ENCODE measurements at regions not wholly inside any gene's neighbourhood (a gene's known extent, or its start where the extent isn't known, plus 50 kb on each side); places are given as distances from the start of the nearest gene placed in this dataset.

GRCh38 chr5:20654746-20655145, 666.7 kb upstream of the CDH18 start:
- H3K27me3 ChIP-seq (ENCODE audit: control insufficient read depth, insufficient read depth, low read length): no peaks in the 10 kb centered on the region
- TF ChIP-seq CTCF (IDR thresholded peaks at IDR 0.05; ENCODE audit: insufficient read depth, low read length, poor library complexity, severe bottlenecking): no peak
- H3K4me3 ChIP-seq (ENCODE audit: low read depth, low read length): no peak overlapping the region
- H3K36me3 ChIP-seq (ENCODE audit: control insufficient read depth, insufficient read depth, low read length): no peaks in the 10 kb centered on the region
- DNase-seq (ENCODE audit: low read depth): no peak

- Histone ChIP-seq H3K36me3 (ENCODE audit: control insufficient read depth, insufficient read depth, low read length) (no peaks in the 10 kb centered on the region), H3K4me3 (ENCODE audit: low read depth, low read length) (no peak overlapping the region), H3K27me3 (ENCODE audit: control insufficient read depth, insufficient read depth, low read length) (no peaks in the 10 kb centered on the region)
- no peak for TF ChIP-seq CTCF (IDR thresholded peaks at IDR 0.05; ENCODE audit: insufficient read depth, low read length, poor library complexity, severe bottlenecking)
- no peak for DNase-seq (ENCODE audit: low read depth)
These were observed 666.0 kb upstream of the CDH18 start for GRCh38 chr5:20654033-20654432.

DNA sequence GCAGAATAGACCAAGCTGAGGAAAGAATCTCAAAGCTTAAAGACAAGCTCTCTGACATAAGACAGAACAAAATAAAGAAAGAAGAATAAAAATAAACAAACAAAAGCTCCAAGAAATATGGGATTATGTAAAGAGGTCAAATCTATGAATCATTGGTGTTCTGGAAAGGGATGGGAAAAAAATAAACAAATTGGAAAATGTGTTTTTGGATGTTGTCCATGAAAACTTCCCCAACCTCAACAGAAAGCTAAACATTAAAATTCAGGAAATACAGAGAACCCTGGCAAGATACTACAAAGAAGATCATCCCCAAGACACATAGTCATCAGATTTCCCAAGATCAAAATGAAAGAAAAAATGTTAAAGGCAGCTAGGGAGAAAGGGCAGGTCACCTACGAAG, 662.0 kb upstream of the CDH18 start:
- DNase-seq (ENCODE audit: low read depth): no peak
- Histone ChIP-seq H3K27me3 (ENCODE audit: control insufficient read depth, insufficient read depth, low read length) (no peaks in the 10 kb centered on the region), H3K4me3 (ENCODE audit: low read depth, low read length) (no peak overlapping the region), H3K36me3 (ENCODE audit: control insufficient read depth, insufficient read depth, low read length) (no peaks in the 10 kb centered on the region)
- no peak for TF ChIP-seq CTCF (IDR thresholded peaks at IDR 0.05; ENCODE audit: insufficient read depth, low read length, poor library complexity, severe bottlenecking)

DNA sequence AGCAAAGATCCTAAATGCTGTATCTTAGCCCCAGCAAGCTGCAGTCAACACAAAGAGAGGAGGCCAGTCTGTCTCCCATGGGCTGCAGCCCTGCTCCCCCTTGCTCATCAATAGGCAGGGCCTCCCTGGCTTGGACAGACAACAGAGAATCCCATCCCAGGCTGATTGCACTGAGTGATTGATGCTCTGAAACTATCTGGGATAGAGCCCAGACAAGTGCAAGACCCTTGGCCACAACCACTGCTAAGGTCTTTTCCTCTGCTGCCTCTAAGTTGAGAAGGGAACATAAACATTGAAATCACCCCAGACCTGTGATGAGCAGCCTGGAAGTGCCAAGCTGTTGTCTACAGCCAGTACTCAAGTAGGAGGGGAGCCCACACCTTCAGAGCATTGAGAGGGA, 661.0 kb upstream of the CDH18 start:
- no peak overlapping the region for H3K4me3 ChIP-seq (ENCODE audit: low read depth, low read length)
- H3K36me3 ChIP-seq (ENCODE audit: control insufficient read depth, insufficient read depth, low read length): no peaks in the 10 kb centered on the region
- DNase-seq (ENCODE audit: low read depth): no peak
- H3K27me3 ChIP-seq (ENCODE audit: control insufficient read depth, insufficient read depth, low read length): no peaks in the 10 kb centered on the region
- TF ChIP-seq CTCF (IDR thresholded peaks at IDR 0.05; ENCODE audit: insufficient read depth, low read length, poor library complexity, severe bottlenecking): no peak

GRCh38 chr5:20636686-20637085, 648.7 kb upstream of the CDH18 start:
- H3K36me3 ChIP-seq (ENCODE audit: control insufficient read depth, insufficient read depth, low read length): no peaks in the 10 kb centered on the region
- no peak for TF ChIP-seq CTCF (IDR thresholded peaks at IDR 0.05; ENCODE audit: insufficient read depth, low read length, poor library complexity, severe bottlenecking)
- H3K4me3 ChIP-seq (ENCODE audit: low read depth, low read length): no peak overlapping the region
- DNase-seq (ENCODE audit: low read depth): no peak
- H3K27me3 ChIP-seq (ENCODE audit: control insufficient read depth, insufficient read depth, low read length): no peaks in the 10 kb centered on the region

- DNase-seq (ENCODE audit: low read depth): no peak
These were observed 631.6 kb upstream of the CDH18 start for GRCh38 chr5:20619591-20619990.

More at GRCh38 chr5:20619591-20619990, 631.6 kb upstream of the CDH18 start:
- Histone ChIP-seq H3K27me3 (ENCODE audit: control insufficient read depth, insufficient read depth, low read length) (no peaks in the 10 kb centered on the region), H3K4me3 (ENCODE audit: low read depth, low read length) (no peak overlapping the region), H3K36me3 (ENCODE audit: control insufficient read depth, insufficient read depth, low read length) (no peaks in the 10 kb centered on the region)
- TF ChIP-seq CTCF (IDR thresholded peaks at IDR 0.05; ENCODE audit: insufficient read depth, low read length, poor library complexity, severe bottlenecking): no peak
